ENCODE measurements at regions not wholly inside any gene's neighbourhood (a gene's known extent, or its start where the extent isn't known, plus 50 kb on each side); places are given as distances from the start of the nearest gene placed in this dataset.

DNA sequence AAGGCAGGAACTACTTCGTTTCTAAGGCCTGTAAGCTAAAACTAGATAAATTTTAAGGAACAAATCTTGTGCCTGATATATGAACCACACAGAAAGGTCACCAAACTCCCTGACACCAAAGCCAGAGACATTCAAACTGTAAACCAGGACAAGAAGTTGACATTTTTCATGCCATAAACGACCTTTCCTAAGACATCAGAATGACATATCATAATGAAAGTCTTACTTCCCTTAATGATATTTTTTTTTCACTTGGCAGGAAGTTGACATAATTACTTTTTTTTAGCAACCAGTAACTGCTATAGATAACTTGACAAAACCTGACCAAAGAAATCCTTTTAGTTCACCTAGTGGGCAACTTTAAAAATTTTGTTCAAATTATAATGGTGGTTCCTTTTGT, 231.5 kb upstream of the AGTR2 start:
- Histone ChIP-seq H3K4me2 (replicated peaks; ENCODE audit: low read depth, low read length, poor library complexity, severe bottlenecking) (peak overlapping the region; percentile 49), H3K27ac (ENCODE audit: low read length in 2 of 2) (no peak overlapping the region), H3K4me1 (ENCODE audit: control insufficient read depth in 2 of 2, insufficient read depth in 2 of 2, low read length in 2 of 2) (peaks cover 16 to 24% of the 10 kb centered on the region in 2 donors), H3K27me3 (replicated peaks in 1 of 4; ENCODE audit: control extremely low read depth in 1 of 4, control insufficient read depth in 3 of 4, insufficient read depth in 4 of 4, low read length in 3 of 4) (no peaks in the 10 kb centered on the region), H2AFZ (ENCODE audit: insufficient read depth, low read depth, low read length, poor library complexity, severe bottlenecking) (no peak overlapping the region), H3K36me3 (replicated peaks in 1 of 2; ENCODE audit: control extremely low read depth in 1 of 2, control insufficient read depth in 1 of 2, extremely low read depth in 1 of 2, insufficient read depth in 2 of 2, low read length in 1 of 2) (no peaks in the 10 kb centered on the region), H3K9me3 (ENCODE audit: control extremely low read depth in 1 of 3, control insufficient read depth in 2 of 3, insufficient read depth in 1 of 3, low read length in 2 of 3) (peaks cover 0 to 2% (median 0%) of the 10 kb centered on the region in 3 donors), H3K79me2 (ENCODE audit: control insufficient read depth, insufficient read depth, low read length) (no peaks in the 10 kb centered on the region), H3K4me3 (ENCODE audit: control extremely low read depth in 1 of 5, extremely low read depth in 1 of 5, insufficient read depth in 1 of 5, low read depth in 2 of 5, low read length in 4 of 5) (no peak overlapping the region), H4K20me1 (ENCODE audit: control insufficient read depth, insufficient read depth, low read length, poor library complexity, severe bottlenecking) (no peaks in the 10 kb centered on the region), H3K9ac (ENCODE audit: low read length) (no peak overlapping the region)
- no CpG with 5 or more reads among the region's 2 CpGs for WGBS (ENCODE audit: insufficient coverage)
- H3K27me3 Mint-ChIP-seq = no peaks in the 10 kb centered on the region
- peak; percentile 38 for DNase-seq
- intact Hi-C loops (cut with micrococcal nuclease) = no loop called here
- ChIA-PET CTCF (no interaction called here), POLR2A (no interaction called here)
- peak; percentile 21 for ATAC-seq (ENCODE audit: low read depth)
- peak overlapping the region; percentile 64 for H3K4me3 Mint-ChIP-seq
- TF ChIP-seq EZH2 (IDR thresholded peaks at IDR 0.05; ENCODE audit: borderline replicate concordance, insufficient read depth, low read depth, low read length, poor library complexity, severe bottlenecking) = no peak
- TF ChIP-seq, protein P1, sequence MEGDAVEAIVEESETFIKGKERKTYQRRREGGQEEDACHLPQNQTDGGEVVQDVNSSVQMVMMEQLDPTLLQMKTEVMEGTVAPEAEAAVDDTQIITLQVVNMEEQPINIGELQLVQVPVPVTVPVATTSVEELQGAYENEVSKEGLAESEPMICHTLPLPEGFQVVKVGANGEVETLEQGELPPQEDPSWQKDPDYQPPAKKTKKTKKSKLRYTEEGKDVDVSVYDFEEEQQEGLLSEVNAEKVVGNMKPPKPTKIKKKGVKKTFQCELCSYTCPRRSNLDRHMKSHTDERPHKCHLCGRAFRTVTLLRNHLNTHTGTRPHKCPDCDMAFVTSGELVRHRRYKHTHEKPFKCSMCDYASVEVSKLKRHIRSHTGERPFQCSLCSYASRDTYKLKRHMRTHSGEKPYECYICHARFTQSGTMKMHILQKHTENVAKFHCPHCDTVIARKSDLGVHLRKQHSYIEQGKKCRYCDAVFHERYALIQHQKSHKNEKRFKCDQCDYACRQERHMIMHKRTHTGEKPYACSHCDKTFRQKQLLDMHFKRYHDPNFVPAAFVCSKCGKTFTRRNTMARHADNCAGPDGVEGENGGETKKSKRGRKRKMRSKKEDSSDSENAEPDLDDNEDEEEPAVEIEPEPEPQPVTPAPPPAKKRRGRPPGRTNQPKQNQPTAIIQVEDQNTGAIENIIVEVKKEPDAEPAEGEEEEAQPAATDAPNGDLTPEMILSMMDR (IDR thresholded peaks at IDR 0.05) = no peak
- peaks cover 21% of the 10 kb centered on the region for H3K4me1 Mint-ChIP-seq
- H3K27ac Mint-ChIP-seq = no peak overlapping the region
- H3K9me3 Mint-ChIP-seq (ENCODE audit: insufficient read depth) = no peaks in the 10 kb centered on the region

DNA sequence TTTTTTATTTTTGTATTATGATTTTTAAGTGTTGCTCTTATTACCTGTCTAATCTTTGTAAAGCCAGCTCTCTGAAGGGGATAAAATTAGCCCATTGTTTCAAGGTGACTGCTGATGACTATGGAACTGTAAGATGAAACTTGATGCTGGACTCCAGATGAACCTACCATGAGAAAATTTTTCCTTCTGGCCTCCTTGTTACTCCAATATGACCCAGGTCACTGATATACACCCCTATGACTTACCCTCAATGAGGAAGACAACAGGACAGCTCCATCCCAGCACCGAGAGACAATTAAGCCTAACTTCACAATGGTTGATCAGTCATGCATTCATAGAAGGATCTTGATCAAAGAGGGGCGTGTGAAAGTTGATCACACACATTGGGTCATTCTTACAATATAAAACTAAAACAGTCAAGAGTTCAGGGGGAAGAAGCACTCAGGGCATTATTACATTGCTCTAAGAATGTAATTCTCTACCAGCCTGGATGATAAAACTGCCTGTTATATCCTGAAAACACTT, 230.8 kb upstream of the AGTR2 start:
- Histone ChIP-seq H3K79me2 (ENCODE audit: control insufficient read depth, insufficient read depth, low read length) (no peaks in the 10 kb centered on the region), H3K9ac (ENCODE audit: low read length) (no peak overlapping the region), H3K9me3 (ENCODE audit: control extremely low read depth in 1 of 3, control insufficient read depth in 2 of 3, insufficient read depth in 1 of 3, low read length in 2 of 3) (peaks cover 0 to 2% (median 0%) of the 10 kb centered on the region in 3 donors), H3K4me2 (replicated peaks; ENCODE audit: low read depth, low read length, poor library complexity, severe bottlenecking) (peak overlapping the region; percentile 49), H3K4me1 (ENCODE audit: control insufficient read depth in 2 of 2, insufficient read depth in 2 of 2, low read length in 2 of 2) (peaks cover 16 to 24% of the 10 kb centered on the region in 2 donors), H3K27ac (ENCODE audit: low read length in 2 of 2) (no peak overlapping the region), H4K20me1 (ENCODE audit: control insufficient read depth, insufficient read depth, low read length, poor library complexity, severe bottlenecking) (no peaks in the 10 kb centered on the region), H2AFZ (ENCODE audit: insufficient read depth, low read depth, low read length, poor library complexity, severe bottlenecking) (no peak overlapping the region), H3K4me3 (ENCODE audit: control extremely low read depth in 1 of 5, extremely low read depth in 1 of 5, insufficient read depth in 1 of 5, low read depth in 2 of 5, low read length in 4 of 5) (no peak overlapping the region), H3K27me3 (replicated peaks in 1 of 4; ENCODE audit: control extremely low read depth in 1 of 4, control insufficient read depth in 3 of 4, insufficient read depth in 4 of 4, low read length in 3 of 4) (no peaks in the 10 kb centered on the region), H3K36me3 (replicated peaks in 1 of 2; ENCODE audit: control extremely low read depth in 1 of 2, control insufficient read depth in 1 of 2, extremely low read depth in 1 of 2, insufficient read depth in 2 of 2, low read length in 1 of 2) (no peaks in the 10 kb centered on the region)
- WGBS (ENCODE audit: insufficient coverage) = no CpG with 5 or more reads among the region's 2 CpGs
- Mint-ChIP-seq H3K27ac (no peak overlapping the region), H3K4me1 (peaks cover 21% of the 10 kb centered on the region), H3K27me3 (no peaks in the 10 kb centered on the region), H3K9me3 (ENCODE audit: insufficient read depth) (no peaks in the 10 kb centered on the region), H3K4me3 (peak overlapping the region; percentile 71)
- no peak for TF ChIP-seq EZH2 (IDR thresholded peaks at IDR 0.05; ENCODE audit: borderline replicate concordance, insufficient read depth, low read depth, low read length, poor library complexity, severe bottlenecking)
- TF ChIP-seq, protein P1 (IDR thresholded peaks at IDR 0.05) = no peak
- no peak for DNase-seq
- CTCF ChIA-PET = no interaction called here
- POLR2A ChIA-PET = no interaction called here
- no peak for ATAC-seq (ENCODE audit: low read depth)
- intact Hi-C loops (cut with micrococcal nuclease) = no loop called here
